CD14-positive monocyte (primary cell): ENCODE measurements at regions not wholly inside any gene's neighbourhood (a gene's known extent, or its start where the extent isn't known, plus 50 kb on each side); places are given as distances from the start of the nearest gene placed in this dataset.

Source experiments
- DNase-seq, 3 donors: peaks; one replicate each; pipeline ENCODE4 v3.0.0-alpha.2; 2011 to 2022
- H2AFZ ChIP-seq: 2 replicates; pipeline ENCODE4 v1.6.0; 2012; ENCODE audit warnings: mild to moderate bottlenecking, low read depth, low read length, inconsistent platforms; ENCODE audit not compliant: insufficient read depth, poor library complexity, severe bottlenecking
- H3K27ac ChIP-seq, 2 donors: 1 replicate in 1 of 2; 2 replicates in 1 of 2; pipeline ENCODE4 v1.5.1; 2012 to 2013; ENCODE audit warnings: low read length in 2 of 2, control low read depth in 1 of 2, inconsistent platforms in 1 of 2, low read depth in 1 of 2, mild to moderate bottlenecking in 1 of 2
- H3K27me3 ChIP-seq, 2 donors: one replicate each; pipeline versions ENCODE4 v1.6.0 to v1.6.1; 2011 to 2013; ENCODE audit warnings: low read length in 2 of 2; ENCODE audit not compliant: control insufficient read depth in 2 of 2, insufficient read depth in 2 of 2
- H3K36me3 ChIP-seq, 2 donors: replicated peaks in 1 of 2; 1 replicate in 1 of 2; 2 replicates in 1 of 2; pipeline versions ENCODE4 v1.5.1 to v1.6.1; 2012 to 2013; ENCODE audit warnings: low read length in 2 of 2, control low read depth in 1 of 2, inconsistent platforms in 1 of 2, mild to moderate bottlenecking in 1 of 2; ENCODE audit not compliant: insufficient read depth in 2 of 2, control insufficient read depth in 1 of 2
- H3K4me1 ChIP-seq, 2 donors: 1 replicate in 1 of 2; 2 replicates in 1 of 2; pipeline versions ENCODE4 v1.5.1 to v1.6.1; 2012 to 2013; ENCODE audit warnings: low read length in 2 of 2, control low read depth in 1 of 2, inconsistent platforms in 1 of 2, mild to moderate bottlenecking in 1 of 2, moderate library complexity in 1 of 2; ENCODE audit not compliant: insufficient read depth in 2 of 2, control insufficient read depth in 1 of 2
- H3K4me2 ChIP-seq: replicated peaks from 2 replicates; pipeline ENCODE3; 2012; ENCODE audit warnings: low read length, moderate library complexity, mild to moderate bottlenecking; ENCODE audit not compliant: poor library complexity, severe bottlenecking; ENCODE audit errors: extremely low read depth
- H3K4me3 ChIP-seq, 3 experiments: fragments of 200-600 bp in 1 of 3; sonication (generic) in 1 of 3; replicated peaks in 1 of 3; 1 replicate in 2 of 3; 2 replicates in 1 of 3; pipeline ENCODE4 v1.5.1; 2011 to 2013; ENCODE audit warnings: low read length in 3 of 3, mild to moderate bottlenecking in 3 of 3, control low read depth in 2 of 3, low read depth in 2 of 3, inconsistent platforms in 1 of 3, moderate library complexity in 1 of 3
- H3K79me2 ChIP-seq: 2 replicates; pipeline ENCODE4 v1.6.0; 2012; ENCODE audit warnings: mild to moderate bottlenecking, control low read depth, inconsistent platforms, low read length, moderate library complexity; ENCODE audit not compliant: insufficient read depth
- H3K9ac ChIP-seq: 2 replicates; pipeline ENCODE4 v1.6.0; 2017; ENCODE audit warnings: low read length, mild to moderate bottlenecking; ENCODE audit not compliant: insufficient read depth, poor library complexity, severe bottlenecking
- H3K9me3 ChIP-seq, 2 donors: replicated peaks in 1 of 2; 1 replicate in 1 of 2; 2 replicates in 1 of 2; pipeline versions ENCODE4 v1.5.1 to v1.6.1; 2012 to 2013; ENCODE audit warnings: low read length in 2 of 2, control low read depth in 1 of 2; ENCODE audit not compliant: control insufficient read depth in 1 of 2, insufficient read depth in 1 of 2
- H4K20me1 ChIP-seq: 2 replicates; pipeline ENCODE4 v1.6.0; 2012; ENCODE audit warnings: mild to moderate bottlenecking, low read length, control low read depth, moderate library complexity; ENCODE audit not compliant: insufficient read depth
- H3K27ac Mint-ChIP-seq, 7 donors: one replicate each; pipeline ENCODE4 v1.8.0; 2020; ENCODE audit warnings: mild to moderate bottlenecking in 7 of 7, mixed read lengths in 7 of 7, moderate library complexity in 6 of 7, inconsistent platforms in 2 of 7
- H3K27me3 Mint-ChIP-seq, 3 donors: one replicate each; pipeline ENCODE4 v1.8.0; 2021 to 2022; ENCODE audit warnings: low read depth in 3 of 3, mild to moderate bottlenecking in 3 of 3, mixed read lengths in 3 of 3, moderate library complexity in 3 of 3, inconsistent platforms in 1 of 3
- H3K36me3 Mint-ChIP-seq, 2 donors: one replicate each; pipeline ENCODE4 v1.8.0; 2020; ENCODE audit warnings: mixed read lengths in 2 of 2, inconsistent platforms in 1 of 2, mild to moderate bottlenecking in 1 of 2
- H3K4me1 Mint-ChIP-seq: one replicate; pipeline ENCODE4 v1.8.0; 2020; ENCODE audit warnings: mild to moderate bottlenecking, mixed read lengths
- H3K4me3 Mint-ChIP-seq, 2 donors: one replicate each; pipeline ENCODE4 v1.8.0; 2020; ENCODE audit warnings: mild to moderate bottlenecking in 2 of 2, mixed read lengths in 2 of 2, moderate library complexity in 1 of 2
- H3K9me3 Mint-ChIP-seq, 7 donors: one replicate each; pipeline ENCODE4 v1.8.0; 2020 to 2022; ENCODE audit warnings: mixed read lengths in 7 of 7, mild to moderate bottlenecking in 6 of 7, moderate library complexity in 6 of 7, inconsistent platforms in 2 of 7
- WGBS: methylation state at CpG from one replicate; pipeline ENCODE4 v1.1.5; 2013; ENCODE audit warnings: missing lambda C conversion rate; ENCODE audit not compliant: insufficient coverage; 5-methylcytosine and 5-hydroxymethylcytosine counted together
- intact Hi-C, 2 donors: fragments of 100-400 bp; cut with micrococcal nuclease; formaldehyde crosslinking; loops; one replicate each; pipeline versions ENCODE4 v1.15.0 to v1.15.1; 2023
- TF ChIP-seq, protein P1 (sequence below): fragments of 200-600 bp; IDR thresholded peaks from one replicate; pipeline ENCODE4 v1.8.0; 2022; ENCODE audit warnings: antibody characterized with exemption, mild to moderate bottlenecking

DNA sequence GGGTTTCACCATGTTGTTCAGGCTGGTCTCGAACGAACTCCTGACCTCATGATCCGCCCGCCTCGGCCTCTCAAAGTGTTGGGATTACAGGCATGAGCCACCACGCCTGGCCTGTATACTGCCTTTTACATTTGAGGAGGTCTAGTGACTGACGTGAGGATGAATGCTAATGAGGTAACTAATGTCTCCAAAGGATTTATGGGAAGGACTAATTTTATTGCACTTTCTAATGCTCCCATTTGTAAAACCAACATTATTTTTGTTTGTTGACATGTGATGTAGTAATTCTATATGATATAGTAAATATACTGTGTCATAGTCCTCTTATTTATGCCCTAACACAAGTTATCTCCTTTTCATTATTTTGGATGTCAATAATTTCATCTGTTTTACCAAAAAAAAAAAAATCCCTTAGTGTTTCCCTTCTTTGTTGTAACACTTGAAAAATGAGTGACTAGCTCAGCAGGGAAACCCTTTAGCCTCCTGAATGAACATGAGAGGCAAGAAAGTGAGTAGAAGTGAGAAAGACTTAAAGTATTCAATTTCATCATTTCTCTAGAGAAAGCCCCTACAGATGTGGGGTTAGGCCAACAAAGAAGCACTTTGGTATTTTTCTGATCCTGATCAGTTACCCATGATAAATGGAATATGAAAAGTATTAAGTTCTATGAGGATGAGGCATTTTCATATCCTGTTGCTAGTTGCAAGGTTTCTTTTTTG, 596.9 kb upstream of the PCDH15 start:
- Histone ChIP-seq H2AFZ (no peak overlapping the region), H3K9me3 (no peaks in the 10 kb centered on the region), H3K27me3 (no peaks in the 10 kb centered on the region), H3K36me3 (no peaks in the 10 kb centered on the region), H3K4me3 (no peak overlapping the region), H4K20me1 (no peaks in the 10 kb centered on the region), H3K4me1 (no peaks in the 10 kb centered on the region), H3K4me2 (no peak overlapping the region), H3K79me2 (no peaks in the 10 kb centered on the region), H3K9ac (no peak overlapping the region), H3K27ac (no peak overlapping the region)
- intact Hi-C loops = no loop called here
- no peaks in the 10 kb centered on the region for H3K4me1 Mint-ChIP-seq
- peaks cover 0 to 3% (median 3%) of the 10 kb centered on the region in 3 donors for H3K27me3 Mint-ChIP-seq
- no peak overlapping the region for H3K4me3 Mint-ChIP-seq
- no peak for DNase-seq
- no peaks in the 10 kb centered on the region for H3K36me3 Mint-ChIP-seq
- 83% methylated on average over 5 of the region's 7 CpGs for WGBS
- H3K27ac Mint-ChIP-seq = no peak overlapping the region
- TF ChIP-seq, protein P1, sequence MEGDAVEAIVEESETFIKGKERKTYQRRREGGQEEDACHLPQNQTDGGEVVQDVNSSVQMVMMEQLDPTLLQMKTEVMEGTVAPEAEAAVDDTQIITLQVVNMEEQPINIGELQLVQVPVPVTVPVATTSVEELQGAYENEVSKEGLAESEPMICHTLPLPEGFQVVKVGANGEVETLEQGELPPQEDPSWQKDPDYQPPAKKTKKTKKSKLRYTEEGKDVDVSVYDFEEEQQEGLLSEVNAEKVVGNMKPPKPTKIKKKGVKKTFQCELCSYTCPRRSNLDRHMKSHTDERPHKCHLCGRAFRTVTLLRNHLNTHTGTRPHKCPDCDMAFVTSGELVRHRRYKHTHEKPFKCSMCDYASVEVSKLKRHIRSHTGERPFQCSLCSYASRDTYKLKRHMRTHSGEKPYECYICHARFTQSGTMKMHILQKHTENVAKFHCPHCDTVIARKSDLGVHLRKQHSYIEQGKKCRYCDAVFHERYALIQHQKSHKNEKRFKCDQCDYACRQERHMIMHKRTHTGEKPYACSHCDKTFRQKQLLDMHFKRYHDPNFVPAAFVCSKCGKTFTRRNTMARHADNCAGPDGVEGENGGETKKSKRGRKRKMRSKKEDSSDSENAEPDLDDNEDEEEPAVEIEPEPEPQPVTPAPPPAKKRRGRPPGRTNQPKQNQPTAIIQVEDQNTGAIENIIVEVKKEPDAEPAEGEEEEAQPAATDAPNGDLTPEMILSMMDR = no peak
- peaks cover 0 to 6% (median 0%) of the 10 kb centered on the region in 7 donors for H3K9me3 Mint-ChIP-seq

DNA sequence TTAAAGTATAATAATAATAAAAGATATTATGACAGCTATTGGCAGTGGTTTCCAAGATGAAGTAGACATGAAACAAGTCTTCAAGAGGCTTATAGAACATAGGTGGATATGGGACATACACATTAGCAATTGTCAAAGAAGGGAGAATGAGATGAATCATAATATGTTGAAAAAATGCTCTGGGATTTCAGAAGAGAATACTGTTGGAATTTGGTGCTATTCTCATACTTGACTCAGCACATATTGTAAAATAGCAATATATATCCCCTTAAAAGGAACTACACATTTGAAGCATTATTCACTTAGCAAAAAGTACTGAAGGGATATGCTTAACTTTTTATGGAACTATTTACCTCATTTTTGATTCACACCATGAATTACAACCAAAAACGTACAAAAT, 577.2 kb upstream of the PCDH15 start:
- H3K4me1 ChIP-seq = no peaks in the 10 kb centered on the region
- no CpG with 5 or more reads among the region's 1 CpG for WGBS

More for the DNA sequence above, 577.2 kb upstream of the PCDH15 start:
- Mint-ChIP-seq H3K4me1 (no peaks in the 10 kb centered on the region), H3K27me3 (no peaks in the 10 kb centered on the region), H3K4me3 (no peak overlapping the region), H3K36me3 (no peaks in the 10 kb centered on the region), H3K9me3 (peaks cover 0 to 1% (median 0%) of the 10 kb centered on the region in 7 donors), H3K27ac (no peak overlapping the region)
- TF ChIP-seq, protein P1 = no peak
- Histone ChIP-seq H3K36me3 (no peaks in the 10 kb centered on the region), H3K9ac (no peak overlapping the region), H3K9me3 (no peaks in the 10 kb centered on the region), H3K27me3 (no peaks in the 10 kb centered on the region), H3K4me2 (no peak overlapping the region), H3K79me2 (no peaks in the 10 kb centered on the region), H4K20me1 (no peaks in the 10 kb centered on the region), H3K27ac (no peak overlapping the region), H3K4me3 (no peak overlapping the region), H2AFZ (no peak overlapping the region)
- intact Hi-C loops = no loop called here
- DNase-seq = no peak
